IMR-90 (cell line): ENCODE measurements at regions not wholly inside any gene's neighbourhood (a gene's known extent, or its start where the extent isn't known, plus 50 kb on each side); places are given as distances from the start of the nearest gene placed in this dataset.

ENCODE experiments used
- ATAC-seq: fragments of 200-7000 bp; cut with Tn5 transposase; 2 replicates; pipeline ENCODE4 v1.9.1; 2020; ENCODE audit warnings: low read depth, mild to moderate bottlenecking, moderate library complexity
- BruUV-seq: library from RNA; stranded (reverse); fragments of 400-500 nt; replicated peaks from 2 replicates; lab custom pipeline; 2021; lab: Mats Ljungman, UMichigan
- CTCF ChIA-PET: fragments of 300-600 bp; formaldehyde crosslinking; extraction: SDS; loops from one replicate; lab custom pipeline; 2021; ENCODE audit warnings: antibody characterized with exemption; lab: Yijun Ruan, JAX
- POLR2A ChIA-PET: fragments of 300-600 bp; sonication (Branson Sonifier 250); formaldehyde crosslinking; loops from one replicate; lab custom pipeline; 2022; ENCODE audit warnings: antibody characterized with exemption; ENCODE audit not compliant: unreplicated experiment; lab: Charles Lee
- DNase-seq: peaks from one replicate; pipeline ENCODE4 v3.0.0; 2013
- H2AFZ ChIP-seq: replicated peaks from 2 replicates; pipeline ENCODE3; 2013; ENCODE audit warnings: low read length, mild to moderate bottlenecking; ENCODE audit not compliant: poor library complexity
- H2AK5ac ChIP-seq: 2 replicates; pipeline ENCODE4 v1.6.1; 2013; ENCODE audit warnings: low read depth, low read length, inconsistent platforms
- H2AK9ac ChIP-seq: replicated peaks from 2 replicates; pipeline ENCODE3; 2013; ENCODE audit warnings: mild to moderate bottlenecking, low read depth, low read length, moderate library complexity; ENCODE audit not compliant: poor library complexity
- H2BK120ac ChIP-seq: 2 replicates; pipeline ENCODE4 v1.6.1; 2013; ENCODE audit warnings: low read depth, low read length, inconsistent platforms
- H2BK15ac ChIP-seq: 3 replicates; pipeline ENCODE4 v1.6.1; 2013; ENCODE audit warnings: low read depth, low read length, inconsistent platforms
- H2BK20ac ChIP-seq: 2 replicates; pipeline ENCODE4 v1.6.1; 2013; ENCODE audit warnings: low read depth, mild to moderate bottlenecking, inconsistent platforms, low read length, moderate library complexity
- H2BK5ac ChIP-seq: 2 replicates; pipeline ENCODE4 v1.6.1; 2013; ENCODE audit warnings: mild to moderate bottlenecking, low read depth, low read length, inconsistent platforms; ENCODE audit not compliant: poor library complexity, severe bottlenecking
- H3K14ac ChIP-seq: replicated peaks from 2 replicates; pipeline ENCODE4 v1.6.1; 2013; ENCODE audit warnings: low read depth, low read length, inconsistent platforms
- H3K18ac ChIP-seq: 2 replicates; pipeline ENCODE4 v1.6.1; 2013; ENCODE audit warnings: low read depth, low read length, control low read depth
- H3K23ac ChIP-seq: 2 replicates; pipeline ENCODE4 v1.6.1; 2013; ENCODE audit warnings: low read depth, low read length, inconsistent platforms
- H3K27ac ChIP-seq: 2 replicates; pipeline ENCODE4 v1.5.1; 2013; ENCODE audit warnings: mild to moderate bottlenecking, control low read depth, low read length; ENCODE audit not compliant: insufficient read depth
- H3K27me3 ChIP-seq: 2 replicates; pipeline ENCODE4 v1.6.1; 2013; ENCODE audit warnings: low read length; ENCODE audit not compliant: control insufficient read depth, insufficient read depth
- H3K36me3 ChIP-seq: 2 replicates; pipeline ENCODE4 v1.6.1; 2013; ENCODE audit warnings: low read length, mixed read lengths; ENCODE audit not compliant: control insufficient read depth, insufficient read depth
- H3K4ac ChIP-seq: 2 replicates; pipeline ENCODE4 v1.6.1; 2013; ENCODE audit warnings: low read depth, low read length, inconsistent platforms
- H3K4me1 ChIP-seq: 2 replicates; pipeline ENCODE4 v1.6.1; 2013; ENCODE audit warnings: low read length, mixed read lengths; ENCODE audit not compliant: control insufficient read depth, insufficient read depth
- H3K4me2 ChIP-seq: 2 replicates; pipeline ENCODE4 v1.6.1; 2013; ENCODE audit warnings: low read depth, mild to moderate bottlenecking, control low read depth, low read length, moderate library complexity
- H3K4me3 ChIP-seq: 2 replicates; pipeline ENCODE4 v1.5.1; 2013; ENCODE audit warnings: low read depth, mild to moderate bottlenecking, control low read depth, low read length, moderate library complexity; ENCODE audit not compliant: insufficient read depth
- H3K56ac ChIP-seq: 2 replicates; pipeline ENCODE4 v1.6.1; 2013; ENCODE audit warnings: low read length, inconsistent platforms; ENCODE audit not compliant: insufficient read depth; ENCODE audit errors: extremely low read depth
- H3K79me1 ChIP-seq, 2 experiments: 2 replicates each; pipeline ENCODE4 v1.6.1; 2013; ENCODE audit warnings: low read length in 2 of 2, inconsistent platforms in 1 of 2, low read depth in 1 of 2
- H3K9ac ChIP-seq: 2 replicates; pipeline ENCODE4 v1.6.1; 2013; ENCODE audit warnings: low read depth, low read length, control low read depth
- H3K9me1 ChIP-seq: 2 replicates; pipeline ENCODE4 v1.6.1; 2013; ENCODE audit warnings: low read length, inconsistent platforms; ENCODE audit not compliant: insufficient read depth
- H3K9me3 ChIP-seq: 2 replicates; pipeline ENCODE4 v1.6.1; 2013; ENCODE audit warnings: low read length; ENCODE audit not compliant: control insufficient read depth, insufficient read depth
- H4K20me1 ChIP-seq: 2 replicates; pipeline ENCODE4 v1.6.1; 2013; ENCODE audit warnings: low read length, inconsistent platforms; ENCODE audit not compliant: insufficient read depth
- H4K5ac ChIP-seq: 2 replicates; pipeline ENCODE4 v1.6.1; 2013; ENCODE audit warnings: mild to moderate bottlenecking, low read depth, low read length, control low read depth
- H4K8ac ChIP-seq, 2 experiments: 2 replicates each; pipeline ENCODE4 v1.6.1; 2013; ENCODE audit warnings: low read depth in 2 of 2, low read length in 2 of 2, control low read depth in 1 of 2, inconsistent platforms in 1 of 2
- H4K91ac ChIP-seq: 2 replicates; pipeline ENCODE4 v1.6.1; 2013; ENCODE audit warnings: low read depth, low read length, inconsistent platforms; ENCODE audit not compliant: insufficient read depth
- BHLHE40 ChIP-seq: fragments of 150-350 bp; IDR thresholded peaks from 2 replicates; pipeline ENCODE4 v1.6.1; 2016; ENCODE audit warnings: mild to moderate bottlenecking, low read depth, low read length
- CHD1 ChIP-seq: IDR thresholded peaks from 2 replicates; pipeline ENCODE4 v1.6.1; 2012; ENCODE audit warnings: low read depth, low read length, improper control_type of control experiment
- FOS ChIP-seq: fragments of 150-350 bp; IDR thresholded peaks from 2 replicates; pipeline ENCODE4 v1.6.1; 2016; ENCODE audit warnings: low read depth, low read length
- MAFK ChIP-seq: IDR thresholded peaks from 2 replicates; pipeline ENCODE4 v1.6.1; 2012; ENCODE audit warnings: low read depth, low read length, improper control_type of control experiment
- MAZ ChIP-seq: IDR thresholded peaks from 2 replicates; pipeline ENCODE4 v1.6.1; 2012; ENCODE audit warnings: low read depth, mild to moderate bottlenecking, low read length, improper control_type of control experiment, moderate library complexity, borderline replicate concordance
- MXI1 ChIP-seq: IDR thresholded peaks from 2 replicates; pipeline ENCODE4 v1.6.1; 2012; ENCODE audit warnings: low read depth, mild to moderate bottlenecking, low read length, moderate library complexity, borderline replicate concordance
- NFE2L2 ChIP-seq: fragments of 150-350 bp; IDR thresholded peaks from 2 replicates; pipeline ENCODE4 v1.6.1; 2016; ENCODE audit warnings: low read depth, mild to moderate bottlenecking, low read length
- POLR2A ChIP-seq: IDR thresholded peaks from 2 replicates; pipeline ENCODE4 v1.6.1; 2012; ENCODE audit warnings: mild to moderate bottlenecking, low read depth, low read length
- RAD21 ChIP-seq: IDR thresholded peaks from 2 replicates; pipeline ENCODE4 v1.6.1; 2012; ENCODE audit warnings: low read length, improper control_type of control experiment
- RCOR1 ChIP-seq: IDR thresholded peaks from 2 replicates; pipeline ENCODE4 v1.6.1; 2012; ENCODE audit warnings: mild to moderate bottlenecking, low read length, improper control_type of control experiment; ENCODE audit not compliant: insufficient replicate concordance
- RFX5 ChIP-seq: IDR thresholded peaks from 2 replicates; pipeline ENCODE4 v1.8.0; 2012; ENCODE audit warnings: low read depth, mild to moderate bottlenecking, low read length, moderate library complexity
- SMC3 ChIP-seq: fragments of 150-350 bp; IDR thresholded peaks from 2 replicates; pipeline ENCODE4 v1.6.1; 2016; ENCODE audit warnings: low read depth, mild to moderate bottlenecking, antibody characterized with exemption, low read length, moderate library complexity
- WGBS, 2 experiments: methylation state at CpG; one replicate each; pipeline versions ENCODE4 v1.1.5 to v1.1.7; 2013; ENCODE audit warnings: missing lambda C conversion rate in 2 of 2; ENCODE audit not compliant: insufficient read length in 1 of 2; ENCODE audit errors: extremely low coverage in 2 of 2; 5-methylcytosine and 5-hydroxymethylcytosine counted together
- dilution Hi-C: fragments of 300-500 bp; cut with HindIII; formaldehyde crosslinking; loops from one replicate; pipeline ENCODE4 v1.14.3; 2018; ENCODE audit warnings: low sequenced_read_pairs; ENCODE audit not compliant: unreplicated experiment
- in situ Hi-C: fragments of 300-500 bp; cut with MboI; formaldehyde crosslinking; loops from 3 replicates; pipeline ENCODE4 v1.14.3; 2019; ENCODE audit warnings: low sequenced_read_pairs, inconsistent platforms, mixed read lengths
- intact Hi-C: fragments of 100-400 bp; cut with micrococcal nuclease; formaldehyde crosslinking; loops from 2 replicates; pipeline ENCODE4 v1.10.0; 2022
- TF ChIP-seq, protein P1 (sequence below): fragments of 150-350 bp; IDR thresholded peaks from 2 replicates; pipeline ENCODE4 v1.6.1; 2017; ENCODE audit warnings: mild to moderate bottlenecking, antibody characterized with exemption, low read length, low read depth
- TF ChIP-seq, protein P2 (sequence below): conservative IDR thresholded peaks from 2 replicates; pipeline ENCODE4 v1.5.1; 2012; ENCODE audit warnings: mild to moderate bottlenecking, low read depth, low read length, improper control_type of control experiment
- TF ChIP-seq, protein P3 (sequence below): fragments of 150-350 bp; IDR thresholded peaks from 2 replicates; pipeline ENCODE4 v1.6.1; 2016; ENCODE audit warnings: low read depth, mild to moderate bottlenecking, low read length, moderate library complexity, borderline replicate concordance

GRCh38 chr9:92189782-92190535 lies 74.7 kb upstream of the SPTLC1 start:
- Histone ChIP-seq H3K4me3 (no peak overlapping the region), H2BK120ac (peak overlapping the region; percentile 26), H3K4ac (peak overlapping the region; percentile 59; the same call in 1 of the 2 replicates), H2AK9ac (no peak overlapping the region), H3K27ac (peak overlapping the region; percentile 39; the same call in 1 of the 2 replicates), H2AFZ (no peak overlapping the region), H2BK5ac (no peak overlapping the region), H3K4me2 (no peak overlapping the region), H2BK15ac (0 out of 3 replicates have a peak overlapping the region, but pooled peaks have one; percentile 64), H3K9me1 (peaks cover 15% of the 10 kb centered on the region), H2AK5ac (peak overlapping the region; percentile 16; the same call in 1 of the 2 replicates), H3K9me3 (no peaks in the 10 kb centered on the region), H3K36me3 (no peaks in the 10 kb centered on the region), H4K8ac (no peak overlapping the region), H4K20me1 (no peaks in the 10 kb centered on the region; the same call in 1 of the 2 replicates), H3K56ac (no peak overlapping the region), H3K27me3 (no peaks in the 10 kb centered on the region), H3K14ac (no peak overlapping the region; the same call in 1 of the 2 replicates), H4K91ac (peak overlapping the region; percentile 55), H3K4me1 (peaks cover 25% of the 10 kb centered on the region), H3K18ac (peak overlapping the region; percentile 63), H3K79me1 (no peaks in the 10 kb centered on the region), H4K5ac (peak overlapping the region; percentile 62), H3K9ac (no peak overlapping the region), H2BK20ac (peak overlapping the region; percentile 44), H3K23ac (no peak overlapping the region)
- 86% methylated on average over 6 of the region's 30 CpGs; no CpG with 5 or more reads in 1 of the 2 experiments for WGBS, 2 experiments
- in situ Hi-C loops (no loop called here), dilution Hi-C loops (no loop called here), intact Hi-C loops (no loop called here)
- ATAC-seq (no peak), DNase-seq (no peak)
- POLR2A ChIA-PET, result no interaction called here
- no TSS peak for BruUV-seq
- TF ChIP-seq POLR2A (no peak), BHLHE40 (no peak), RFX5 (no peak), MAFK (no peak), NFE2L2 (no peak), SMC3 (no peak), CHD1 (no peak), MAZ (no peak), FOS (no peak), MXI1 (no peak), RCOR1 (no peak), RAD21 (no peak)
- TF ChIP-seq, protein P1, sequence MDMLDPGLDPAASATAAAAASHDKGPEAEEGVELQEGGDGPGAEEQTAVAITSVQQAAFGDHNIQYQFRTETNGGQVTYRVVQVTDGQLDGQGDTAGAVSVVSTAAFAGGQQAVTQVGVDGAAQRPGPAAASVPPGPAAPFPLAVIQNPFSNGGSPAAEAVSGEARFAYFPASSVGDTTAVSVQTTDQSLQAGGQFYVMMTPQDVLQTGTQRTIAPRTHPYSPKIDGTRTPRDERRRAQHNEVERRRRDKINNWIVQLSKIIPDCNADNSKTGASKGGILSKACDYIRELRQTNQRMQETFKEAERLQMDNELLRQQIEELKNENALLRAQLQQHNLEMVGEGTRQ, result no peak
- TF ChIP-seq, protein P2, sequence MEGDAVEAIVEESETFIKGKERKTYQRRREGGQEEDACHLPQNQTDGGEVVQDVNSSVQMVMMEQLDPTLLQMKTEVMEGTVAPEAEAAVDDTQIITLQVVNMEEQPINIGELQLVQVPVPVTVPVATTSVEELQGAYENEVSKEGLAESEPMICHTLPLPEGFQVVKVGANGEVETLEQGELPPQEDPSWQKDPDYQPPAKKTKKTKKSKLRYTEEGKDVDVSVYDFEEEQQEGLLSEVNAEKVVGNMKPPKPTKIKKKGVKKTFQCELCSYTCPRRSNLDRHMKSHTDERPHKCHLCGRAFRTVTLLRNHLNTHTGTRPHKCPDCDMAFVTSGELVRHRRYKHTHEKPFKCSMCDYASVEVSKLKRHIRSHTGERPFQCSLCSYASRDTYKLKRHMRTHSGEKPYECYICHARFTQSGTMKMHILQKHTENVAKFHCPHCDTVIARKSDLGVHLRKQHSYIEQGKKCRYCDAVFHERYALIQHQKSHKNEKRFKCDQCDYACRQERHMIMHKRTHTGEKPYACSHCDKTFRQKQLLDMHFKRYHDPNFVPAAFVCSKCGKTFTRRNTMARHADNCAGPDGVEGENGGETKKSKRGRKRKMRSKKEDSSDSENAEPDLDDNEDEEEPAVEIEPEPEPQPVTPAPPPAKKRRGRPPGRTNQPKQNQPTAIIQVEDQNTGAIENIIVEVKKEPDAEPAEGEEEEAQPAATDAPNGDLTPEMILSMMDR, result no peak
- TF ChIP-seq, protein P3, sequence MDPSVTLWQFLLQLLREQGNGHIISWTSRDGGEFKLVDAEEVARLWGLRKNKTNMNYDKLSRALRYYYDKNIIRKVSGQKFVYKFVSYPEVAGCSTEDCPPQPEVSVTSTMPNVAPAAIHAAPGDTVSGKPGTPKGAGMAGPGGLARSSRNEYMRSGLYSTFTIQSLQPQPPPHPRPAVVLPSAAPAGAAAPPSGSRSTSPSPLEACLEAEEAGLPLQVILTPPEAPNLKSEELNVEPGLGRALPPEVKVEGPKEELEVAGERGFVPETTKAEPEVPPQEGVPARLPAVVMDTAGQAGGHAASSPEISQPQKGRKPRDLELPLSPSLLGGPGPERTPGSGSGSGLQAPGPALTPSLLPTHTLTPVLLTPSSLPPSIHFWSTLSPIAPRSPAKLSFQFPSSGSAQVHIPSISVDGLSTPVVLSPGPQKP, result no peak
- CTCF ChIA-PET, result no interaction called here
